ENCODE measurements at regions not wholly inside any gene's neighbourhood (a gene's known extent, or its start where the extent isn't known, plus 50 kb on each side); places are given as distances from the start of the nearest gene placed in this dataset.
A peak's percentile ranks its signal among the peaks of the same experiment; 100 is the strongest.

GRCh38 chr14:34205799-34206198 lies 254.9 kb upstream of the EGLN3 start (continued):
- TF ChIP-seq, protein P1, sequence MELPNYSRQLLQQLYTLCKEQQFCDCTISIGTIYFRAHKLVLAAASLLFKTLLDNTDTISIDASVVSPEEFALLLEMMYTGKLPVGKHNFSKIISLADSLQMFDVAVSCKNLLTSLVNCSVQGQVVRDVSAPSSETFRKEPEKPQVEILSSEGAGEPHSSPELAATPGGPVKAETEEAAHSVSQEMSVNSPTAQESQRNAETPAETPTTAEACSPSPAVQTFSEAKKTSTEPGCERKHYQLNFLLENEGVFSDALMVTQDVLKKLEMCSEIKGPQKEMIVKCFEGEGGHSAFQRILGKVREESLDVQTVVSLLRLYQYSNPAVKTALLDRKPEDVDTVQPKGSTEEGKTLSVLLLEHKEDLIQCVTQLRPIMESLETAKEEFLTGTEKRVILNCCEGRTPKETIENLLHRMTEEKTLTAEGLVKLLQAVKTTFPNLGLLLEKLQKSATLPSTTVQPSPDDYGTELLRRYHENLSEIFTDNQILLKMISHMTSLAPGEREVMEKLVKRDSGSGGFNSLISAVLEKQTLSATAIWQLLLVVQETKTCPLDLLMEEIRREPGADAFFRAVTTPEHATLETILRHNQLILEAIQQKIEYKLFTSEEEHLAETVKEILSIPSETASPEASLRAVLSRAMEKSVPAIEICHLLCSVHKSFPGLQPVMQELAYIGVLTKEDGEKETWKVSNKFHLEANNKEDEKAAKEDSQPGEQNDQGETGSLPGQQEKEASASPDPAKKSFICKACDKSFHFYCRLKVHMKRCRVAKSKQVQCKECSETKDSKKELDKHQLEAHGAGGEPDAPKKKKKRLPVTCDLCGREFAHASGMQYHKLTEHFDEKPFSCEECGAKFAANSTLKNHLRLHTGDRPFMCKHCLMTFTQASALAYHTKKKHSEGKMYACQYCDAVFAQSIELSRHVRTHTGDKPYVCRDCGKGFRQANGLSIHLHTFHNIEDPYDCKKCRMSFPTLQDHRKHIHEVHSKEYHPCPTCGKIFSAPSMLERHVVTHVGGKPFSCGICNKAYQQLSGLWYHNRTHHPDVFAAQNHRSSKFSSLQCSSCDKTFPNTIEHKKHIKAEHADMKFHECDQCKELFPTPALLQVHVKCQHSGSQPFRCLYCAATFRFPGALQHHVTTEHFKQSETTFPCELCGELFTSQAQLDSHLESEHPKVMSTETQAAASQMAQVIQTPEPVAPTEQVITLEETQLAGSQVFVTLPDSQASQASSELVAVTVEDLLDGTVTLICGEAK (IDR thresholded peaks at IDR 0.05), result 0 out of 2 replicates have a peak, but pooled peaks have one; percentile 7
- TF ChIP-seq, protein P1 (CRISPR knock-in tag; IDR thresholded peaks at IDR 0.05), result no peak
- TF ChIP-seq JUNB (CRISPR knock-in tag; IDR thresholded peaks at IDR 0.05; ENCODE audit: borderline replicate concordance), result 0 out of 2 replicates have a peak, but pooled peaks have one; percentile 14
- TF ChIP-seq, protein P2, sequence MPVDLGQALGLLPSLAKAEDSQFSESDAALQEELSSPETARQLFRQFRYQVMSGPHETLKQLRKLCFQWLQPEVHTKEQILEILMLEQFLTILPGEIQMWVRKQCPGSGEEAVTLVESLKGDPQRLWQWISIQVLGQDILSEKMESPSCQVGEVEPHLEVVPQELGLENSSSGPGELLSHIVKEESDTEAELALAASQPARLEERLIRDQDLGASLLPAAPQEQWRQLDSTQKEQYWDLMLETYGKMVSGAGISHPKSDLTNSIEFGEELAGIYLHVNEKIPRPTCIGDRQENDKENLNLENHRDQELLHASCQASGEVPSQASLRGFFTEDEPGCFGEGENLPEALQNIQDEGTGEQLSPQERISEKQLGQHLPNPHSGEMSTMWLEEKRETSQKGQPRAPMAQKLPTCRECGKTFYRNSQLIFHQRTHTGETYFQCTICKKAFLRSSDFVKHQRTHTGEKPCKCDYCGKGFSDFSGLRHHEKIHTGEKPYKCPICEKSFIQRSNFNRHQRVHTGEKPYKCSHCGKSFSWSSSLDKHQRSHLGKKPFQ (CRISPR knock-in tag; IDR thresholded peaks at IDR 0.05; ENCODE audit: insufficient replicate concordance), result no peak

Data from HepG2 (cell line).